Caco-2 (cell line): ENCODE measurements at regions not wholly inside any gene's neighbourhood (a gene's known extent, or its start where the extent isn't known, plus 50 kb on each side); places are given as distances from the start of the nearest gene placed in this dataset.

Experiments used
- BruUV-seq: library from RNA; stranded (reverse); fragments of 400-500 nt; replicated peaks from 2 replicates; lab custom pipeline; 2021; lab: Mats Ljungman, UMichigan
- CTCF ChIA-PET: fragments of 300-600 bp; sonication (Branson Sonifier 250); formaldehyde crosslinking; loops from one replicate; lab custom pipeline; 2022; ENCODE audit warnings: antibody characterized with exemption; lab: Charles Lee
- POLR2A ChIA-PET: fragments of 300-600 bp; sonication (Branson Sonifier 250); formaldehyde crosslinking; loops from one replicate; lab custom pipeline; 2022; ENCODE audit warnings: antibody characterized with exemption; lab: Charles Lee
- DNase-seq, 2 experiments: peaks; one replicate each; pipeline versions ENCODE4 v3.0.0 to v3.0.0-alpha.2; 2020 to 2022
- H3K27me3 ChIP-seq: replicated peaks from 2 replicates; pipeline ENCODE4 v1.6.0; 2011; ENCODE audit warnings: low read length; ENCODE audit not compliant: control insufficient read depth, insufficient read depth
- H3K36me3 ChIP-seq: 2 replicates; pipeline ENCODE4 v1.5.1; 2011; ENCODE audit warnings: low read length; ENCODE audit not compliant: control insufficient read depth, insufficient read depth
- H3K4me1 ChIP-seq: fragments of 250-450 bp; sonication (Bioruptor Pico); 2 replicates; pipeline ENCODE4 v1.5.1; 2020; ENCODE audit warnings: mild to moderate bottlenecking
- H3K4me3 ChIP-seq: 2 replicates; pipeline ENCODE4 v1.5.1; 2011; ENCODE audit warnings: low read depth, mild to moderate bottlenecking, control low read depth, low read length
- H3K9me3 ChIP-seq: fragments of 250-450 bp; sonication (Bioruptor Pico); 2 replicates; pipeline ENCODE4 v1.5.1; 2020; ENCODE audit warnings: mild to moderate bottlenecking, moderate library complexity
- H3K27ac Mint-ChIP-seq: one replicate; pipeline ENCODE4 v1.8.0; 2022; ENCODE audit warnings: mixed read lengths; ENCODE audit not compliant: unreplicated experiment
- H3K27me3 Mint-ChIP-seq: one replicate; pipeline ENCODE4 v1.8.0; 2022; ENCODE audit warnings: mixed read lengths; ENCODE audit not compliant: insufficient read depth, unreplicated experiment
- H3K36me3 Mint-ChIP-seq: one replicate; pipeline ENCODE4 v1.8.0; 2022; ENCODE audit warnings: mild to moderate bottlenecking, mixed read lengths; ENCODE audit not compliant: insufficient read depth, unreplicated experiment
- H3K4me1 Mint-ChIP-seq: one replicate; pipeline ENCODE4 v1.8.0; 2022; ENCODE audit warnings: low read depth, mixed read lengths; ENCODE audit not compliant: unreplicated experiment
- H3K4me3 Mint-ChIP-seq: one replicate; pipeline ENCODE4 v1.8.0; 2022; ENCODE audit warnings: mild to moderate bottlenecking, moderate library complexity, mixed read lengths; ENCODE audit not compliant: unreplicated experiment
- H3K9me3 Mint-ChIP-seq: one replicate; pipeline ENCODE4 v1.8.0; 2022; ENCODE audit warnings: mixed read lengths; ENCODE audit not compliant: unreplicated experiment
- intact Hi-C: fragments of 100-400 bp; cut with micrococcal nuclease; formaldehyde crosslinking; loops from one replicate; pipeline ENCODE4 v1.10.0; 2022; ENCODE audit not compliant: unreplicated experiment
- TF ChIP-seq, protein P1 (sequence below), 2 experiments: fragments of 200-600 bp in 1 of 2; IDR thresholded peaks; 1 replicate in 1 of 2; 2 replicates in 1 of 2; pipeline versions ENCODE4 v1.5.1 to v1.8.0; 2011 to 2022; ENCODE audit warnings: antibody characterized with exemption in 1 of 2, control low read depth in 1 of 2, inconsistent platforms in 1 of 2, low read depth in 1 of 2, low read length in 1 of 2, mild to moderate bottlenecking in 1 of 2, moderate library complexity in 1 of 2; ENCODE audit not compliant: insufficient read depth in 1 of 2, severe bottlenecking in 1 of 2, unreplicated experiment in 1 of 2

DNA sequence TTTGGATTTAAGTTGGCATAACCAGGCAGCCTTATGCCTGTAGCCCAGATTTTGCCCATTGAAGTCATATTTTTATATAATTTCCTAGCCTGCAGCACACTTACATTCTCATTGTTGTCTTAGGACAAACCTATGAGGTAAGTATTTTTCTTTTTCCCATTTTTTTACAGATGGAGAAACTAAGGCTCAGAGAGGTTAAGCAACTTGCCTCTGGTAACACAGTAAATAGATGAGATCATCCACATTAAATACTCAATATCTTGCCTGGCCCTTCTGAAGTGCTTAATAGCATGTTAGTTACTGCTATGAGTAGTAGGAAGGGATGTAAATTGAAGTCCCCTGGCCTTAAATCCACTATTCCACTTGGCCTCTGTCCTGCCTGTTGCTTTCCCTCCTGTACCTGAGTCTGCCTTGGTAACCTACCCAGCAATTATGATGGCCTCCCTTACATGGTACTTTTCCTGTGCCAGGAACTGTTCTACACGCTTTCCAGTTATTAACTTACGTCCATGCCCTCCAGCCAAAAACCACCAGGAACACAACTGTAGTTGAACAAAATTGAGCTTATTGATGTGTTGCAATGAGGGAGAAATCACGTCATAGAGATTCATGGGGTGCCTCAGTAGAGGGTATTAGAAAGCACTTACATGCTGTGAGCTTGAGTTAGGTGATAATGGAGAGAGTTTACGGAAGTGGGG, 111.6 kb upstream of the FGGY start:
- H3K27ac Mint-ChIP-seq, result peak overlapping the region; percentile 82

DNA sequence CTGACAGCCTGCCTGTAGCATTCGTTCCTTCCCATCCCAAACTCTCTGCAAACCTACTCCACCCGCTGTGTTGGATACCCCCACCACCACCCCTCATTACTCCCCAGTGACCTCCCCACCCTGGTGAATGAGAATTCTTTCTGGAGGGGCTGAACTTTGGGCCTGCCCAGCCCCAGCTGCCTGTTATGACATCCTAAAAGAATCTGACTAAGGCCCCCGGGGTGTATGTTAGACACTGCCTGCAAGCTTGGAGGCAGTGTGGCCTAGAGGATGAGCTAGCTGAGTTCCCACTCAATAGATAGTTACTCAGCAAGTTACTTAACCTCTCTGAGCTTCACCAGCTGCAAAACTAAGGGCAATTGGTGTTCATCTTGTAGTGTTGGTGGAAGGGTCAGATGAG, 110.2 kb upstream of the FGGY start:
- TF ChIP-seq, protein P1, sequence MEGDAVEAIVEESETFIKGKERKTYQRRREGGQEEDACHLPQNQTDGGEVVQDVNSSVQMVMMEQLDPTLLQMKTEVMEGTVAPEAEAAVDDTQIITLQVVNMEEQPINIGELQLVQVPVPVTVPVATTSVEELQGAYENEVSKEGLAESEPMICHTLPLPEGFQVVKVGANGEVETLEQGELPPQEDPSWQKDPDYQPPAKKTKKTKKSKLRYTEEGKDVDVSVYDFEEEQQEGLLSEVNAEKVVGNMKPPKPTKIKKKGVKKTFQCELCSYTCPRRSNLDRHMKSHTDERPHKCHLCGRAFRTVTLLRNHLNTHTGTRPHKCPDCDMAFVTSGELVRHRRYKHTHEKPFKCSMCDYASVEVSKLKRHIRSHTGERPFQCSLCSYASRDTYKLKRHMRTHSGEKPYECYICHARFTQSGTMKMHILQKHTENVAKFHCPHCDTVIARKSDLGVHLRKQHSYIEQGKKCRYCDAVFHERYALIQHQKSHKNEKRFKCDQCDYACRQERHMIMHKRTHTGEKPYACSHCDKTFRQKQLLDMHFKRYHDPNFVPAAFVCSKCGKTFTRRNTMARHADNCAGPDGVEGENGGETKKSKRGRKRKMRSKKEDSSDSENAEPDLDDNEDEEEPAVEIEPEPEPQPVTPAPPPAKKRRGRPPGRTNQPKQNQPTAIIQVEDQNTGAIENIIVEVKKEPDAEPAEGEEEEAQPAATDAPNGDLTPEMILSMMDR (IDR thresholded peaks at IDR 0.05; ENCODE audit: insufficient read depth in 1 of 2, low read depth in 1 of 2, low read length in 1 of 2, severe bottlenecking in 1 of 2, unreplicated experiment in 1 of 2), result no peak
- POLR2A ChIA-PET, result interaction anchor here (0.6 kb wide), 1 partner anchor 476 kb away, joined by 11 read pairs; no protein-coding TSS in a partner anchor
- intact Hi-C loops, result loop anchor here (1.0 to 10.0 kb wide), 4 partner anchors 14 to 511 kb away; partner anchors contain the start of genes FGGY and JUN

More for the DNA sequence above, 111.6 kb upstream of the FGGY start:
- no peak overlapping the region for H3K4me3 Mint-ChIP-seq
- peaks cover 10% of the 10 kb centered on the region for H3K9me3 Mint-ChIP-seq
- no peaks in the 10 kb centered on the region for H3K36me3 ChIP-seq
- no peaks in the 10 kb centered on the region for H3K9me3 ChIP-seq
- H3K4me1 ChIP-seq, result peaks cover 35% of the 10 kb centered on the region
- H3K27me3 Mint-ChIP-seq, result no peaks in the 10 kb centered on the region
- intact Hi-C loops, result loop anchor here (5.0 to 10.0 kb wide), 2 partner anchors 401 to 512 kb away; partner anchors contain the start of gene JUN
- BruUV-seq, result no TSS peak
- ChIA-PET POLR2A (no interaction called here), CTCF (no interaction called here)
- no peaks in the 10 kb centered on the region for H3K27me3 ChIP-seq
- no peak overlapping the region for H3K4me3 ChIP-seq
- TF ChIP-seq, protein P1 (IDR thresholded peaks at IDR 0.05; ENCODE audit: insufficient read depth in 1 of 2, low read depth in 1 of 2, low read length in 1 of 2, severe bottlenecking in 1 of 2, unreplicated experiment in 1 of 2), result no peak
- no peaks in the 10 kb centered on the region for H3K36me3 Mint-ChIP-seq
- no peak for DNase-seq
- H3K4me1 Mint-ChIP-seq, result peaks cover 19% of the 10 kb centered on the region

DNA sequence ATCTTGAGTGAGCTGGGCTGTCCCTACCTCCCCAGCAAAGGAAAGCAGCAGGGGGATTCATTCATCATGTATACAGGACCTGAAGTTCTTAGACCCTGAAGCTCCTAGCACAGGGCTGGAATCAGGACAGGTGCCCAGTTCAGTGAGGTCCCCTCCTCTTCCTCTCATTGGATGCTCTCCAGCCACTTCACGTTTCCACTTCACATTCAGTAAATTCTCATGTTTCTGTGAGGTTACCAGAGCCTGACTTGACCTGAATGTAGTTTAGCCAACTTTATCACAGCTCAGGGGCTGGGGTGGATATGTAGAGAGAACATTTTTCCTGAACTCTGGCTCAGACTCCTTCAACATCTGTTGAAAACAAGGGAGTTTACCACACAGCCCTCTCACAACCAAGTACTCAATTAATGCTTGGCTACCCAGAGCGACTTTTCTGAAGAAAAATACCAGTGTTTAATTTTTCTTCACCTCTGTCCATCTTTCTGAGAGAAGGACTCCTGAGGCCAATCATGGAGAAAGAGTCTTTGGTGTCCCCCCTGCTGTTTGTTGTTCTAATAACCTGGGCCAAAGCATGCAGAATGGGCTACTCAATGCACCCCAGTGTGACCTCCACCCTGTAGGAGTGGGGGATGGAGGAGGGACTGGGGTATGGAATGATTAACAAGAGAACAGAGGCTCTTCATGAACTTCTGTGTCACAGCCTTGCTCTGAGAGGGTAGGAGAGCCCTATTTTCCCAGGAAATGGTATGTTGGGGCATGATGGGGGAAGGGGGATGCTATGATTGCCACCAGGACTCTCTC, 108.3 kb upstream of the FGGY start:
- intact Hi-C loops, result loop anchor here (5.0 to 10.0 kb wide), 2 partner anchors 404 to 509 kb away; partner anchors contain the start of gene JUN
- DNase-seq, result no peak
- no peaks in the 10 kb centered on the region for H3K9me3 ChIP-seq
- ChIA-PET POLR2A (no interaction called here), CTCF (no interaction called here)
- H3K4me3 ChIP-seq, result no peak overlapping the region
- Mint-ChIP-seq H3K27ac (no peak overlapping the region), H3K36me3 (no peaks in the 10 kb centered on the region), H3K27me3 (no peaks in the 10 kb centered on the region), H3K4me1 (peaks cover 19% of the 10 kb centered on the region), H3K4me3 (no peak overlapping the region), H3K9me3 (peaks cover 18% of the 10 kb centered on the region)
- TF ChIP-seq, protein P1 (IDR thresholded peaks at IDR 0.05; ENCODE audit: insufficient read depth in 1 of 2, low read depth in 1 of 2, low read length in 1 of 2, severe bottlenecking in 1 of 2, unreplicated experiment in 1 of 2), result no peak
- no peaks in the 10 kb centered on the region for H3K27me3 ChIP-seq
- peaks cover 37% of the 10 kb centered on the region for H3K4me1 ChIP-seq
- BruUV-seq, result no TSS peak
- H3K36me3 ChIP-seq, result no peaks in the 10 kb centered on the region

More for the DNA sequence above, 110.2 kb upstream of the FGGY start:
- Mint-ChIP-seq H3K9me3 (peaks cover 18% of the 10 kb centered on the region), H3K27me3 (no peaks in the 10 kb centered on the region), H3K27ac (peak overlapping the region; percentile 82), H3K4me3 (no peak overlapping the region), H3K36me3 (no peaks in the 10 kb centered on the region), H3K4me1 (peaks cover 19% of the 10 kb centered on the region)
- peak; percentile 81 to 84 for DNase-seq
- Histone ChIP-seq H3K4me1 (peaks cover 35% of the 10 kb centered on the region), H3K27me3 (no peaks in the 10 kb centered on the region), H3K36me3 (no peaks in the 10 kb centered on the region), H3K4me3 (no peak overlapping the region), H3K9me3 (no peaks in the 10 kb centered on the region)
- CTCF ChIA-PET, result interaction anchor here (0.8 to 1.4 kb wide), 4 partner anchors 13 to 573 kb away, joined by 3 to 6 read pairs (median 4); no protein-coding TSS in a partner anchor
- BruUV-seq, result no TSS peak
